Left ventricle myocardium inferior (tissue), 1 donor: ENCODE measurements at regions not wholly inside any gene's neighbourhood (a gene's known extent, or its start where the extent isn't known, plus 50 kb on each side); places are given as distances from the start of the nearest gene placed in this dataset.

Experiments used
- DNase-seq: peaks from one replicate; pipeline ENCODE4 v3.0.0-alpha.2; 2020
- H3K27ac ChIP-seq: fragments of 200-600 bp; replicated peaks from 2 replicates; pipeline ENCODE4 v1.8.0; 2021
- H3K27me3 ChIP-seq: fragments of 200-600 bp; 2 replicates; pipeline ENCODE4 v1.8.0; 2021; ENCODE audit warnings: low read depth
- H3K36me3 ChIP-seq: fragments of 200-600 bp; 2 replicates; pipeline ENCODE4 v1.8.0; 2021
- H3K4me1 ChIP-seq: fragments of 200-600 bp; 2 replicates; pipeline ENCODE4 v1.8.0; 2021
- H3K4me3 ChIP-seq: fragments of 200-600 bp; 2 replicates; pipeline ENCODE4 v1.8.0; 2021; ENCODE audit warnings: mild to moderate bottlenecking, moderate library complexity
- H3K9me3 ChIP-seq: fragments of 200-600 bp; replicated peaks from 2 replicates; pipeline ENCODE4 v1.8.0; 2021
- intact Hi-C: fragments of 100-400 bp; cut with micrococcal nuclease; formaldehyde crosslinking; loops from one replicate; pipeline ENCODE4 v1.11.0; 2022
- TF ChIP-seq, protein P1 (sequence below): fragments of 200-600 bp; IDR thresholded peaks from 2 replicates; pipeline ENCODE4 v1.8.0; 2021; ENCODE audit warnings: antibody characterized with exemption, mild to moderate bottlenecking, borderline replicate concordance
- donor health status: DM: no; HTN: yes; CAD: no; lungs with severe emphysema.

DNA sequence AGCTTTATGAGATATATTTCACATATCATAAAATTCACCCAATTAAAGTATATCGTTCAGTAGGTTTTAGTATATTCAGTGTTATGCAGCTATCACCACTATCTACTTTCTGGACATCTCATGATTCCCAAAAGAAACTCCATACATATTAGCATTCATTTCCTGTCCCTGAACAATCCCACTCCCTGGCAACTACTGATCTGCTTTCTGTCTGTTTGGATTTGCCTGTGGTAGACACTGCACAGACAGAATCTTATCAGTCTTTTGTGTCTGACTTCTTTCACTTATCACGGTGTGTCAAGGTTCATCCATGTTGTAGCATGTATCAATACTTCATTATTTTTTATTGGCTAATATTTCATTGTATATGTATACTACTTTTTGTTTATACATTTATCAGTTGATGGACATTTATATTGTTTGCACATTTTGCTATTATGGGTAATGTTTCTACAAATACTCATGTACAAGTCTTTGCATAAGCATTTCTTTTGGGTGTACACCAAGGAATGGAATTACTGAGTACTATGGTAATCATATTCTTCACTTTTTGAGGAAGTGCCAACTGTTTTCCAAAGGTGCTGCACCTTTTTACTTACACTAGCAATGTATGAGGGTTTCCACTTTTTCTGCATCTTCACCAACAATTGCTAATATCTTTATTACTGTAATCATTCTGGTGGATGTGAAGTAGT lies 373.9 kb downstream of the AASDHPPT start:
- Histone ChIP-seq H3K36me3 (no peaks in the 10 kb centered on the region), H3K4me1 (no peaks in the 10 kb centered on the region), H3K9me3 (peaks cover 28% of the 10 kb centered on the region), H3K27ac (no peak overlapping the region), H3K27me3 (no peaks in the 10 kb centered on the region), H3K4me3 (no peak overlapping the region)
- intact Hi-C loops = no loop called here
- no peak for DNase-seq
- TF ChIP-seq, protein P1, sequence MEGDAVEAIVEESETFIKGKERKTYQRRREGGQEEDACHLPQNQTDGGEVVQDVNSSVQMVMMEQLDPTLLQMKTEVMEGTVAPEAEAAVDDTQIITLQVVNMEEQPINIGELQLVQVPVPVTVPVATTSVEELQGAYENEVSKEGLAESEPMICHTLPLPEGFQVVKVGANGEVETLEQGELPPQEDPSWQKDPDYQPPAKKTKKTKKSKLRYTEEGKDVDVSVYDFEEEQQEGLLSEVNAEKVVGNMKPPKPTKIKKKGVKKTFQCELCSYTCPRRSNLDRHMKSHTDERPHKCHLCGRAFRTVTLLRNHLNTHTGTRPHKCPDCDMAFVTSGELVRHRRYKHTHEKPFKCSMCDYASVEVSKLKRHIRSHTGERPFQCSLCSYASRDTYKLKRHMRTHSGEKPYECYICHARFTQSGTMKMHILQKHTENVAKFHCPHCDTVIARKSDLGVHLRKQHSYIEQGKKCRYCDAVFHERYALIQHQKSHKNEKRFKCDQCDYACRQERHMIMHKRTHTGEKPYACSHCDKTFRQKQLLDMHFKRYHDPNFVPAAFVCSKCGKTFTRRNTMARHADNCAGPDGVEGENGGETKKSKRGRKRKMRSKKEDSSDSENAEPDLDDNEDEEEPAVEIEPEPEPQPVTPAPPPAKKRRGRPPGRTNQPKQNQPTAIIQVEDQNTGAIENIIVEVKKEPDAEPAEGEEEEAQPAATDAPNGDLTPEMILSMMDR = no peak

DNA sequence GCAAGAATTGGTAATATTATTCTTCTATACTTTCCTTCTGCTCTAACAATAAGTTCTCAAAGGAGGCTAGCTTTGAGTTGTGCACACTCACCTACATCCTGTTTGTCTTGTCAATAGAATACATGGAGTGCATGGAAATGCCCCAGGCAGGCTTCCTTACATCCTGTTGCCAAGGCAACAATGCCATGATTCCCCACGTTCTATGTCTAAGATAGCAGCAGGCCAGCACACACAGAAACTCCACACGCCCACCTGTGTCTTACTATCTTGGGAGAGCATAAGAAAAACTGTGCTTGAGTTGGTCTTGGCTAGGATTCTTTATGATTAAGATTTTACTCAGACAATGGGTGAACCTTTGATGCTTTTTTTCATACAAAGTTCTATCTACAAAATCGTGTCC lies 379.2 kb downstream of the AASDHPPT start:
- TF ChIP-seq, protein P1 = no peak
- Histone ChIP-seq H3K4me3 (no peak overlapping the region), H3K4me1 (no peaks in the 10 kb centered on the region), H3K36me3 (no peaks in the 10 kb centered on the region), H3K27ac (no peak overlapping the region), H3K27me3 (no peaks in the 10 kb centered on the region), H3K9me3 (peaks cover 28% of the 10 kb centered on the region)
- intact Hi-C loops = no loop called here
- no peak for DNase-seq

DNA sequence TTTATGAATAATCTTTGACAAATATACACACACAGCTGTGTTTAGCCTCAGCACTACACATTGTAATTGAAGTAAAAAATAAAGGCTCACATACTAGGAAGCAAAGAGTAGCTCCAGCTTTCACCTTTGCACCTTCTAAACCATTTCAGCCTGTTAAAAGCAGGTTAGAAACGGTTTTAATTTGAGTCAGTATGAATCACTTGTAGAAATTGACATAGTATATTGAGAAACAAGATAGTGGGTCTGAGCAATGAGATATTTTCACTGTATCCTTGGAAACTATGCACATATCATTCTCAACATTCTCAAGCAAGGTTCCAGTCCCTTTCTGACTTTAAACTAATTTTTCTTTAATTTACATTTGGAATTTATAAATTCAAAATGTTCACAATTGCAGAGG lies 380.3 kb downstream of the AASDHPPT start:
- H3K36me3 ChIP-seq = no peaks in the 10 kb centered on the region
- H3K4me1 ChIP-seq = peaks cover 8% of the 10 kb centered on the region
- H3K27me3 ChIP-seq = no peaks in the 10 kb centered on the region
- TF ChIP-seq, protein P1 = no peak
- no peak for DNase-seq
- intact Hi-C loops = no loop called here
- H3K4me3 ChIP-seq = no peak overlapping the region
- no peak overlapping the region for H3K27ac ChIP-seq
- H3K9me3 ChIP-seq = peaks cover 25% of the 10 kb centered on the region

DNA sequence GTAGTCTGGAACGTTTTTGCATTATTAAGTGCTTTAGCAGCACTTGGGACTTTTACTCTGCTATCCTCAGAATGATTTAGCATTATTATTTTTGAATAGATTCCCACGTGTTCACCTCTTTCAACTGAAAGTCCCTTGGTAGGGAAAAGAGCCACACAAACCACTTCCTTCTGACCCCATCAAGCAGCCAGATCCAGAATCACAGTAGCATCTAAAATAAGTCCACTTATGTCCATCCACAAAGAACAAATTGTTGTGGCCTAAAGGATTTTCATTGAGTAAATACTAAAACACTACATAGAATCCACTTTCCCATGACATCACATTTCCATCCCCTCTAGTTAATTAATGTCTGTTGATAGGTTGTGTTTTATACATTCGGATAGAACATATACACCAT lies 381.7 kb downstream of the AASDHPPT start:
- peaks cover 11% of the 10 kb centered on the region for H3K9me3 ChIP-seq
- peaks cover 8% of the 10 kb centered on the region for H3K4me1 ChIP-seq
- no peak for DNase-seq
- peak overlapping the region; percentile 62 for H3K27ac ChIP-seq
- TF ChIP-seq, protein P1 = no peak
- H3K4me3 ChIP-seq = no peak overlapping the region
- no peaks in the 10 kb centered on the region for H3K36me3 ChIP-seq
- intact Hi-C loops = no loop called here
- H3K27me3 ChIP-seq = no peaks in the 10 kb centered on the region

DNA sequence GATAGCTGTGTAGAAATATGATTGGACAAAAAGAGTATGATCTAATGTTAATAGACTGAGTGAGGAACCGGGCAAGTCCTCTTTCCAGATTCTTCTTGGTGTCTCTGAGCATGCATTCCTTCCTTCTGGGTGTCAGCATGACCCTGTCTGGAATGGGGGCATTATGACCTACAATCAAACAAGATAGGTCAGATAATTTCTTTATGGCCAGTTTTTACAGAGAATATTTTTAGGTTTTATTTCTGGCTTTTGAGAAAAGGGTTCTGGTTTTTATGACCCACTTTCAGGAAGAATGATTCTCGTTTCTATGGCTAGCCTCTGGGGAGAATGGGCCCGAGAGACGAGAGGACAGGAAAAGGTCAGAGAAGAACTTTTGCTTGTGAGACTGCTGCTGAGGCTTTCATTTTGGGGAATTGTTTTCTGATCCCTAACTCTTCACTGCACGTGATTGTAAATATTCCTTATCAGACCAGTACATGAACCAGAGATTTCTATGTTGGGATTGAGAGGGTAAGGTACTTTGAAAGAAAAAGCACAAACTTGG lies 383.8 kb downstream of the AASDHPPT start:
- no peaks in the 10 kb centered on the region for H3K36me3 ChIP-seq
- TF ChIP-seq, protein P1 = no peak
- H3K27me3 ChIP-seq = no peaks in the 10 kb centered on the region
- DNase-seq = no peak
- H3K27ac ChIP-seq = peak overlapping the region; percentile 62
- no peaks in the 10 kb centered on the region for H3K9me3 ChIP-seq
- no peak overlapping the region for H3K4me3 ChIP-seq
- intact Hi-C loops = no loop called here
- H3K4me1 ChIP-seq = peaks cover 8% of the 10 kb centered on the region
